Keratinocyte (primary cell): ENCODE measurements at regions not wholly inside any gene's neighbourhood (a gene's known extent, or its start where the extent isn't known, plus 50 kb on each side); places are given as distances from the start of the nearest gene placed in this dataset.

Experiments used
- DNase-seq: peaks from one replicate; pipeline ENCODE4 v3.0.0-alpha.2; 2011; ENCODE audit warnings: low read depth, missing footprints, low spot score
- FAIRE-seq: peaks from 2 replicates; lab custom pipeline; 2011; peaks lifted over from hg19 to GRCh38; lab: Jason Lieb, UNC
- H2AFZ ChIP-seq: 2 replicates; pipeline ENCODE4 v1.6.0; 2012; ENCODE audit warnings: low read length, control low read depth, inconsistent platforms; ENCODE audit not compliant: control insufficient read depth
- H3K27ac ChIP-seq: 2 replicates; pipeline ENCODE4 v1.5.1; 2011; ENCODE audit warnings: low read length; ENCODE audit not compliant: control insufficient read depth, insufficient read depth
- H3K27me3 ChIP-seq: 3 replicates; pipeline ENCODE4 v1.6.0; 2011; ENCODE audit warnings: low read length; ENCODE audit not compliant: control insufficient read depth, insufficient read depth; ENCODE audit errors: extremely low read depth
- H3K36me3 ChIP-seq, 2 experiments: 2 replicates in 1 of 2; 3 replicates in 1 of 2; pipeline ENCODE4 v1.5.1; 2011; ENCODE audit warnings: low read length in 2 of 2, mild to moderate bottlenecking in 1 of 2; ENCODE audit not compliant: control insufficient read depth in 2 of 2, insufficient read depth in 2 of 2; ENCODE audit errors: extremely low read depth in 1 of 2
- H3K4me1 ChIP-seq: 3 replicates; pipeline ENCODE4 v1.5.1; 2011; ENCODE audit warnings: low read length; ENCODE audit not compliant: control insufficient read depth, insufficient read depth; ENCODE audit errors: extremely low read depth
- H3K4me2 ChIP-seq: 3 replicates; pipeline ENCODE4 v1.6.0; 2011; ENCODE audit warnings: low read depth, low read length; ENCODE audit not compliant: control insufficient read depth, insufficient read depth; ENCODE audit errors: extremely low read depth
- H3K4me3 ChIP-seq, 3 experiments: fragments of 200-600 bp in 1 of 3; sonication (generic) in 1 of 3; 2 replicates in 2 of 3; 3 replicates in 1 of 3; pipeline ENCODE4 v1.5.1; 2011 to 2016; ENCODE audit warnings: low read length in 3 of 3, mild to moderate bottlenecking in 3 of 3, control low read depth in 2 of 3, inconsistent platforms in 1 of 3, low read depth in 1 of 3, mixed read lengths in 1 of 3, mixed run types in 1 of 3, moderate library complexity in 1 of 3; ENCODE audit not compliant: control insufficient read depth in 2 of 3, insufficient read depth in 2 of 3; ENCODE audit errors: extremely low read depth in 1 of 3
- H3K79me2 ChIP-seq: 2 replicates; pipeline ENCODE4 v1.6.0; 2012; ENCODE audit warnings: low read length; ENCODE audit not compliant: control insufficient read depth, insufficient read depth
- H3K9ac ChIP-seq: 3 replicates; pipeline ENCODE4 v1.6.0; 2011; ENCODE audit warnings: low read length; ENCODE audit not compliant: control insufficient read depth, insufficient read depth; ENCODE audit errors: extremely low read depth
- H3K9me1 ChIP-seq: 3 replicates; pipeline ENCODE4 v1.6.0; 2011; ENCODE audit warnings: low read length; ENCODE audit not compliant: control insufficient read depth, insufficient read depth; ENCODE audit errors: extremely low read depth
- H3K9me3 ChIP-seq: 2 replicates; pipeline ENCODE4 v1.5.1; 2012; ENCODE audit warnings: low read depth, low read length; ENCODE audit not compliant: control insufficient read depth
- H4K20me1 ChIP-seq: 3 replicates; pipeline ENCODE4 v1.6.0; 2011; ENCODE audit warnings: low read length; ENCODE audit not compliant: control insufficient read depth, insufficient read depth; ENCODE audit errors: extremely low read depth
- EZH2 ChIP-seq: IDR thresholded peaks from one replicate; pipeline ENCODE4 v1.6.1; 2012; ENCODE audit warnings: inconsistent platforms, mild to moderate bottlenecking, low read length, moderate library complexity
- dilution Hi-C: fragments of 300-500 bp; cut with MboI; formaldehyde crosslinking; loops from one replicate; pipeline ENCODE4 v1.7.0; 2020; ENCODE audit warnings: low sequenced_read_pairs; ENCODE audit not compliant: extremely low pct_ligation_motif_present
- TF ChIP-seq, protein P1 (sequence below), 3 experiments: IDR thresholded peaks in 1 of 3; conservative IDR thresholded peaks in 1 of 3; optimal IDR thresholded peaks in 1 of 3; 2 replicates in 2 of 3; 3 replicates in 1 of 3; pipeline versions ENCODE3 to v1.5.1; 2011; ENCODE audit warnings: low read length in 3 of 3, mild to moderate bottlenecking in 3 of 3, moderate library complexity in 2 of 3, control low read depth in 1 of 3, inconsistent platforms in 1 of 3; ENCODE audit not compliant: insufficient read depth in 2 of 3; ENCODE audit errors: extremely low read depth in 1 of 3

DNA sequence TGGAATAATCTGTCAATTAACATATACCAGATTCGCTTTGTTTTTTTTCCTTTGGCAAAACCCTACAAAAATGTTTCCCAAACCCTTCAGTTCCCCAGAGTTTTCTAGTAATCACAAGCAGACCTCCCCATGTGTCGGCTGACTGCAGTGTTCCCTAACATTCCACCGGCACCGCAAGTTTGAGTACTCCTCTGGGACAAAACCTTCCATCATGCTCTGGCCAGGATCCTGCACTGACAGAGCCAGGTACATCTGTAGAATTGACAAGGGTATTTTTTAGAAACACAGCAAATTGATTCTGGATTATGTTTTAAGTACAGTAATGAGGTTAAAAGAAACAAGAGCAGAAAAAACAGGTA lies 174.7 kb downstream of the GAS1 start:
- dilution Hi-C loops: no loop called here
- Histone ChIP-seq H3K9me1 (no peaks in the 10 kb centered on the region), H3K27me3 (no peaks in the 10 kb centered on the region)

DNA sequence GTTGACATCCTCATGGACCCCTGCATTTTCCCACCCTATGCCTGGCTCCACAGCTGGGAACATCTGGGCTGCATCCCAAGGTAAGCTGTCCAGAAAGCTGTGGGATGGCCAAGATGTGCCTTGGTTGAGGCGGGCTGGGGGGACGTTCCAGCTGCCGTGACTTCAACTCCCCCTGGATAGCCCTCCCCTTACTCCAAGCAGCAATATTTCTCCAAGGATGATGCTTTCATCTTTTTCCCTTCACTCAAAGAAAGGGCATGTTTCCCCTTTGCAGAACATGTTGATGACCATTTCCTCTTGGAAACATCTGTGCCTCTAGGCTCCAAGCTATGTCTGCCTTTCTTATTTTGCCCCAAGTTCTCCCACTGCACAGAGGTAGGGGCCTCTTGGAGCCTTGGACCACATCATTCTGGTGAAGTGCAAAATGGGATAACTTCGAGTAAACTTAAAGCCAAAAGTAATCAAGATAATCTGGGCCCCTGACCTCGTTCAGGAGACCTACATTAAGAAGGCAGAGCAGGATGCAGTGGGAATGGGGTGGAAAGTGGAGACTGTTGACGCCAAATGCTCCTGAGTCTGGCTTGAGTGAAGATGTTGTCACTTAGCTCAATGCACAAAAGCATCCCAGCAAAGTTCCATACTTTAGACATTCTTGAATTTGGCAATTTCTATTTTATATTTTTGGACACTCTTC lies 175.2 kb downstream of the GAS1 start:
- H3K36me3 ChIP-seq: no peaks in the 10 kb centered on the region
- H3K4me1 ChIP-seq: peaks cover 7% of the 10 kb centered on the region
- no peak overlapping the region for H2AFZ ChIP-seq
- no peaks in the 10 kb centered on the region for H3K9me3 ChIP-seq
- FAIRE-seq: no peak
- no peaks in the 10 kb centered on the region for H3K27me3 ChIP-seq
- H3K4me2 ChIP-seq: no peak overlapping the region
- peaks cover 2% of the 10 kb centered on the region for H3K9me1 ChIP-seq
- no peak overlapping the region for H3K4me3 ChIP-seq
- H4K20me1 ChIP-seq: no peaks in the 10 kb centered on the region
- DNase-seq: no peak
- H3K27ac ChIP-seq: no peak overlapping the region
- TF ChIP-seq EZH2: no peak
- TF ChIP-seq, protein P1, sequence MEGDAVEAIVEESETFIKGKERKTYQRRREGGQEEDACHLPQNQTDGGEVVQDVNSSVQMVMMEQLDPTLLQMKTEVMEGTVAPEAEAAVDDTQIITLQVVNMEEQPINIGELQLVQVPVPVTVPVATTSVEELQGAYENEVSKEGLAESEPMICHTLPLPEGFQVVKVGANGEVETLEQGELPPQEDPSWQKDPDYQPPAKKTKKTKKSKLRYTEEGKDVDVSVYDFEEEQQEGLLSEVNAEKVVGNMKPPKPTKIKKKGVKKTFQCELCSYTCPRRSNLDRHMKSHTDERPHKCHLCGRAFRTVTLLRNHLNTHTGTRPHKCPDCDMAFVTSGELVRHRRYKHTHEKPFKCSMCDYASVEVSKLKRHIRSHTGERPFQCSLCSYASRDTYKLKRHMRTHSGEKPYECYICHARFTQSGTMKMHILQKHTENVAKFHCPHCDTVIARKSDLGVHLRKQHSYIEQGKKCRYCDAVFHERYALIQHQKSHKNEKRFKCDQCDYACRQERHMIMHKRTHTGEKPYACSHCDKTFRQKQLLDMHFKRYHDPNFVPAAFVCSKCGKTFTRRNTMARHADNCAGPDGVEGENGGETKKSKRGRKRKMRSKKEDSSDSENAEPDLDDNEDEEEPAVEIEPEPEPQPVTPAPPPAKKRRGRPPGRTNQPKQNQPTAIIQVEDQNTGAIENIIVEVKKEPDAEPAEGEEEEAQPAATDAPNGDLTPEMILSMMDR (optimal IDR thresholded peaks at IDR 0.05 in 1 of 3, IDR thresholded peaks at IDR 0.05 in 1 of 3, conservative IDR thresholded peaks at IDR 0.05 in 1 of 3; ENCODE audit: extremely low read depth in 1 of 3, insufficient read depth in 2 of 3, low read length in 3 of 3): no peak
- H3K9ac ChIP-seq: no peak overlapping the region
- dilution Hi-C loops: no loop called here
- H3K79me2 ChIP-seq: no peaks in the 10 kb centered on the region

More for the DNA sequence above, 174.7 kb downstream of the GAS1 start:
- Histone ChIP-seq H3K9me3 (no peaks in the 10 kb centered on the region), H3K9ac (no peak overlapping the region), H3K4me1 (peaks cover 1% of the 10 kb centered on the region), H3K4me2 (no peak overlapping the region), H2AFZ (no peak overlapping the region), H3K27ac (no peak overlapping the region), H3K79me2 (no peaks in the 10 kb centered on the region), H3K36me3 (no peaks in the 10 kb centered on the region), H3K4me3 (no peak overlapping the region), H4K20me1 (no peaks in the 10 kb centered on the region)
- TF ChIP-seq, protein P1 (optimal IDR thresholded peaks at IDR 0.05 in 1 of 3, IDR thresholded peaks at IDR 0.05 in 1 of 3, conservative IDR thresholded peaks at IDR 0.05 in 1 of 3; ENCODE audit: extremely low read depth in 1 of 3, insufficient read depth in 2 of 3, low read length in 3 of 3): no peak
- no peak for TF ChIP-seq EZH2
- DNase-seq (no peak), FAIRE-seq (no peak)
